ENCODE measurements at regions not wholly inside any gene's neighbourhood (a gene's known extent, or its start where the extent isn't known, plus 50 kb on each side); places are given as distances from the start of the nearest gene placed in this dataset.

- ATAC-seq (replicated peaks in 1 of 4) (no peak), DNase-seq (no peak)
- Mint-ChIP-seq H3K27ac (no peak overlapping the region), H3K4me1 (peaks cover 21 to 33% (median 27%) of the 10 kb centered on the region in 3 donors), H3K27me3 (no peaks in the 10 kb centered on the region), H3K4me3 (no peak overlapping the region), H3K9me3 (peaks cover 0 to 3% (median 0%) of the 10 kb centered on the region in 3 donors), H3K36me3 (no peaks in the 10 kb centered on the region)
- Histone ChIP-seq H3K9me3 (no peaks in the 10 kb centered on the region), H3K36me3 (ENCODE audit: control insufficient read depth in 2 of 2, extremely low read depth in 1 of 2, insufficient read depth in 1 of 2, low read length in 1 of 2) (no peaks in the 10 kb centered on the region), H3K4me1 (ENCODE audit: control insufficient read depth in 1 of 2, extremely low read depth in 1 of 2, insufficient read depth in 2 of 2, low read length in 2 of 2) (no peaks in the 10 kb centered on the region), H3K27ac (ENCODE audit: low read length) (no peak overlapping the region), H3K27me3 (replicated peaks in 1 of 2; ENCODE audit: control insufficient read depth in 2 of 2, extremely low read depth in 1 of 2, insufficient read depth in 2 of 2, low read length in 1 of 2) (no peaks in the 10 kb centered on the region), H3K4me3 (ENCODE audit: control insufficient read depth in 1 of 2, extremely low read depth in 1 of 2, low read length in 1 of 2) (no peak overlapping the region)
- no CpG with 5 or more reads among the region's 1 CpG for WGBS (ENCODE audit: insufficient coverage)
- CTCF ChIA-PET = no interaction called here
- POLR2A ChIA-PET = no interaction called here
Observed at GRCh38 chr12:91565846-91566245, 383.2 kb upstream of the DCN start.

- Mint-ChIP-seq H3K27ac (peak overlapping the region in 1 of 2 donors; percentile 65), H3K36me3 (no peaks in the 10 kb centered on the region), H3K27me3 (no peaks in the 10 kb centered on the region), H3K4me1 (peaks cover 21 to 33% (median 27%) of the 10 kb centered on the region in 3 donors), H3K9me3 (peaks cover 0 to 3% (median under 1%) of the 10 kb centered on the region in 3 donors), H3K4me3 (no peak overlapping the region)
- Histone ChIP-seq H3K27ac (ENCODE audit: low read length) (no peak overlapping the region), H3K27me3 (replicated peaks in 1 of 2; ENCODE audit: control insufficient read depth in 2 of 2, extremely low read depth in 1 of 2, insufficient read depth in 2 of 2, low read length in 1 of 2) (no peaks in the 10 kb centered on the region), H3K9me3 (no peaks in the 10 kb centered on the region), H3K4me1 (ENCODE audit: control insufficient read depth in 1 of 2, extremely low read depth in 1 of 2, insufficient read depth in 2 of 2, low read length in 2 of 2) (no peaks in the 10 kb centered on the region), H3K36me3 (ENCODE audit: control insufficient read depth in 2 of 2, extremely low read depth in 1 of 2, insufficient read depth in 1 of 2, low read length in 1 of 2) (no peaks in the 10 kb centered on the region), H3K4me3 (ENCODE audit: control insufficient read depth in 1 of 2, extremely low read depth in 1 of 2, low read length in 1 of 2) (no peak overlapping the region)
- no CpG with 5 or more reads among the region's 4 CpGs for WGBS (ENCODE audit: insufficient coverage)
- no peak for ATAC-seq (replicated peaks in 1 of 4)
- DNase-seq = no peak
- ChIA-PET CTCF (no interaction called here), POLR2A (no interaction called here)
Observed at GRCh38 chr12:91565246-91565645, 382.6 kb upstream of the DCN start.

GRCh38 chr12:91563011-91563765 lies 380.6 kb upstream of the DCN start:
- Histone ChIP-seq H3K27ac (ENCODE audit: low read length) (no peak overlapping the region), H3K27me3 (replicated peaks in 1 of 2; ENCODE audit: control insufficient read depth in 2 of 2, extremely low read depth in 1 of 2, insufficient read depth in 2 of 2, low read length in 1 of 2) (no peaks in the 10 kb centered on the region), H3K36me3 (ENCODE audit: control insufficient read depth in 2 of 2, extremely low read depth in 1 of 2, insufficient read depth in 1 of 2, low read length in 1 of 2) (no peaks in the 10 kb centered on the region), H3K9me3 (no peaks in the 10 kb centered on the region), H3K4me1 (ENCODE audit: control insufficient read depth in 1 of 2, extremely low read depth in 1 of 2, insufficient read depth in 2 of 2, low read length in 2 of 2) (no peaks in the 10 kb centered on the region), H3K4me3 (ENCODE audit: control insufficient read depth in 1 of 2, extremely low read depth in 1 of 2, low read length in 1 of 2) (no peak overlapping the region)
- ChIA-PET POLR2A (interaction anchor here (0.6 to 0.8 kb wide), 3 partner anchors 105 to 944 kb away, joined by 3 read pairs; no protein-coding TSS in a partner anchor), CTCF (interaction anchor here (0.6 to 1.7 kb wide), 4 partner anchors 14 to 1137 kb away, joined by 3 to 4 read pairs (median 4); no protein-coding TSS in a partner anchor)
- no CpG with 5 or more reads among the region's 4 CpGs for WGBS (ENCODE audit: insufficient coverage)
- peaks cover 6% of the 10 kb centered on the region for H3K36me3 Mint-ChIP-seq
- DNase-seq = no peak
- H3K27ac Mint-ChIP-seq = peak overlapping the region; percentile 64 to 84
- peak overlapping the region; percentile 14 to 63 (median 49) for H3K4me3 Mint-ChIP-seq
- no peaks in the 10 kb centered on the region for H3K27me3 Mint-ChIP-seq
- H3K4me1 Mint-ChIP-seq = peaks cover 21 to 39% (median 27%) of the 10 kb centered on the region in 3 donors
- ATAC-seq (replicated peaks in 1 of 4) = no peak
- H3K9me3 Mint-ChIP-seq = peaks cover 12 to 15% (median 14%) of the 10 kb centered on the region in 3 donors

- no CpG with 5 or more reads among the region's 1 CpG for WGBS (ENCODE audit: insufficient coverage)
Observed at GRCh38 chr12:91562476-91562875, 379.9 kb upstream of the DCN start.

GRCh38 chr12:91561958-91562325 lies 379.3 kb upstream of the DCN start:
- no peaks in the 10 kb centered on the region for H3K36me3 ChIP-seq (ENCODE audit: control insufficient read depth in 2 of 2, extremely low read depth in 1 of 2, insufficient read depth in 1 of 2, low read length in 1 of 2)
- POLR2A ChIA-PET = interaction anchor here in 1 of 2 donors (0.6 kb wide), 1 partner anchor 13 kb away, joined by 3 read pairs; no protein-coding TSS in a partner anchor
- H3K27ac ChIP-seq (ENCODE audit: low read length) = peak overlapping the region; percentile 46
- H3K27me3 ChIP-seq (replicated peaks in 1 of 2; ENCODE audit: control insufficient read depth in 2 of 2, extremely low read depth in 1 of 2, insufficient read depth in 2 of 2, low read length in 1 of 2) = peaks cover 0 to 5% of the 10 kb centered on the region in 2 experiments
- ATAC-seq (replicated peaks in 1 of 4) = no peak
- Mint-ChIP-seq H3K4me1 (peaks cover 18 to 36% (median 27%) of the 10 kb centered on the region in 3 donors), H3K9me3 (peaks cover 12 to 18% (median 15%) of the 10 kb centered on the region in 3 donors), H3K27me3 (no peaks in the 10 kb centered on the region), H3K4me3 (peak overlapping the region; percentile 48 to 63 (median 49)), H3K27ac (peak overlapping the region; percentile 64 to 84), H3K36me3 (peaks cover 6% of the 10 kb centered on the region)
- WGBS (ENCODE audit: insufficient coverage) = no CpG with 5 or more reads among the region's 2 CpGs
- DNase-seq = no peak
- H3K4me1 ChIP-seq (ENCODE audit: control insufficient read depth in 1 of 2, extremely low read depth in 1 of 2, insufficient read depth in 2 of 2, low read length in 2 of 2) = no peaks in the 10 kb centered on the region
- H3K4me3 ChIP-seq (ENCODE audit: control insufficient read depth in 1 of 2, extremely low read depth in 1 of 2, low read length in 1 of 2) = no peak overlapping the region
- CTCF ChIA-PET = no interaction called here
- H3K9me3 ChIP-seq = no peaks in the 10 kb centered on the region

More at GRCh38 chr12:91562476-91562875, 379.9 kb upstream of the DCN start:
- ATAC-seq (replicated peaks in 1 of 4) (peak; percentile 68 to 85 (median 72)), DNase-seq (peak in 6 of 35 experiments; percentile 4 to 59 (median 9))
- H3K27me3 ChIP-seq (replicated peaks in 1 of 2; ENCODE audit: control insufficient read depth in 2 of 2, extremely low read depth in 1 of 2, insufficient read depth in 2 of 2, low read length in 1 of 2) = no peaks in the 10 kb centered on the region
- ChIA-PET POLR2A (interaction anchor here in 1 of 2 donors (0.6 kb wide), 1 partner anchor 12 kb away, joined by 3 read pairs; no protein-coding TSS in a partner anchor), CTCF (interaction anchor here (0.7 to 0.9 kb wide), 2 partner anchors 15 to 101 kb away, joined by 3 read pairs; no protein-coding TSS in a partner anchor)
- Mint-ChIP-seq H3K4me1 (peaks cover 21 to 39% (median 27%) of the 10 kb centered on the region in 3 donors), H3K27me3 (no peaks in the 10 kb centered on the region), H3K9me3 (peaks cover 12 to 18% (median 15%) of the 10 kb centered on the region in 3 donors), H3K4me3 (peak overlapping the region; percentile 48 to 63 (median 49)), H3K36me3 (peaks cover 6% of the 10 kb centered on the region), H3K27ac (peak overlapping the region; percentile 64 to 84)
- no peaks in the 10 kb centered on the region for H3K36me3 ChIP-seq (ENCODE audit: control insufficient read depth in 2 of 2, extremely low read depth in 1 of 2, insufficient read depth in 1 of 2, low read length in 1 of 2)
- H3K4me1 ChIP-seq (ENCODE audit: control insufficient read depth in 1 of 2, extremely low read depth in 1 of 2, insufficient read depth in 2 of 2, low read length in 2 of 2) = no peaks in the 10 kb centered on the region
- H3K9me3 ChIP-seq = no peaks in the 10 kb centered on the region
- peak overlapping the region; percentile 46 for H3K27ac ChIP-seq (ENCODE audit: low read length)
- no peak overlapping the region for H3K4me3 ChIP-seq (ENCODE audit: control insufficient read depth in 1 of 2, extremely low read depth in 1 of 2, low read length in 1 of 2)

- Histone ChIP-seq H3K36me3 (ENCODE audit: control insufficient read depth in 2 of 2, extremely low read depth in 1 of 2, insufficient read depth in 1 of 2, low read length in 1 of 2) (no peaks in the 10 kb centered on the region), H3K4me1 (ENCODE audit: control insufficient read depth in 1 of 2, extremely low read depth in 1 of 2, insufficient read depth in 2 of 2, low read length in 2 of 2) (no peaks in the 10 kb centered on the region), H3K27me3 (replicated peaks in 1 of 2; ENCODE audit: control insufficient read depth in 2 of 2, extremely low read depth in 1 of 2, insufficient read depth in 2 of 2, low read length in 1 of 2) (peaks cover 0 to 10% of the 10 kb centered on the region in 2 experiments), H3K9me3 (no peaks in the 10 kb centered on the region), H3K27ac (ENCODE audit: low read length) (no peak overlapping the region), H3K4me3 (ENCODE audit: control insufficient read depth in 1 of 2, extremely low read depth in 1 of 2, low read length in 1 of 2) (no peak overlapping the region)
- ATAC-seq (replicated peaks in 1 of 4) (no peak), DNase-seq (no peak)
- ChIA-PET CTCF (no interaction called here), POLR2A (interaction anchor here in 1 of 2 donors (0.6 kb wide), 1 partner anchor 14 kb away, joined by 3 read pairs; no protein-coding TSS in a partner anchor)
- no peak overlapping the region for H3K4me3 Mint-ChIP-seq
- peaks cover 6% of the 10 kb centered on the region for H3K36me3 Mint-ChIP-seq
- no peaks in the 10 kb centered on the region for H3K27me3 Mint-ChIP-seq
- no peak overlapping the region for H3K27ac Mint-ChIP-seq
- H3K4me1 Mint-ChIP-seq = peaks cover 15 to 35% (median 27%) of the 10 kb centered on the region in 3 donors
- peaks cover 12 to 18% (median 15%) of the 10 kb centered on the region in 3 donors for H3K9me3 Mint-ChIP-seq
- WGBS (ENCODE audit: insufficient coverage) = no CpG with 5 or more reads among the region's 3 CpGs
Observed at GRCh38 chr12:91561301-91561957, 378.8 kb upstream of the DCN start.

Data from T-cell (primary cell).